Hepatocyte (in vitro differentiated cells): ENCODE measurements at regions not wholly inside any gene's neighbourhood (a gene's known extent, or its start where the extent isn't known, plus 50 kb on each side); places are given as distances from the start of the nearest gene placed in this dataset.

Experiments used
- EZH2 ChIP-seq: fragments of 200-600 bp; sonication (generic); IDR thresholded peaks from 2 replicates; pipeline ENCODE4 v1.6.1; 2016; ENCODE audit warnings: antibody characterized with exemption, mild to moderate bottlenecking, borderline replicate concordance
- EZH2phosphoT487 ChIP-seq: fragments of 200-600 bp; sonication (generic); IDR thresholded peaks from one replicate; pipeline ENCODE4 v1.6.1; 2018; ENCODE audit warnings: antibody characterized with exemption, mild to moderate bottlenecking, low read depth, moderate library complexity; ENCODE audit not compliant: unreplicated experiment, severe bottlenecking
- TF ChIP-seq, protein P1 (sequence below): fragments of 200-600 bp; sonication (generic); IDR thresholded peaks from 2 replicates; pipeline ENCODE4 v1.5.1; 2016; ENCODE audit warnings: antibody characterized with exemption, mild to moderate bottlenecking; ENCODE audit not compliant: poor library complexity

DNA sequence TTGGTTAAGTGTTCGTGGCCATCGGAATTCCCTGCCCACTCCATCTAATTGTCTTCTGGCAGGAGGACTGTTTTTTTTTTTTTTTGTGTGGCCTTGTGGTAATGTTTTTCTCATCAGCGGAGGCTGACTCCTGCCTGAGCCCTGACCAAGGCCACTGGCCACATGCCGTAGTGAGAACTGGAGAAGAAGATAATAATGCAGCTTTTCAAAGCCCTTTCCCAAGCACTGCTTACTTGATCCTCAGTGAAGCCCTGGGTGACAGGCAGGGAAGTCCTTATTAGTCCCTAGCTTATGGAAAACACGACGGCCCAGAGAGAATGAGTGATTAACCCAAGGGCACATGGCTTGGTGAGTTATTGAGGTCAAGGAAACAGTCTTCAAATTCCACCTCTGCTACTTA, 71.2 kb downstream of the ADM start:
- TF ChIP-seq, protein P1, sequence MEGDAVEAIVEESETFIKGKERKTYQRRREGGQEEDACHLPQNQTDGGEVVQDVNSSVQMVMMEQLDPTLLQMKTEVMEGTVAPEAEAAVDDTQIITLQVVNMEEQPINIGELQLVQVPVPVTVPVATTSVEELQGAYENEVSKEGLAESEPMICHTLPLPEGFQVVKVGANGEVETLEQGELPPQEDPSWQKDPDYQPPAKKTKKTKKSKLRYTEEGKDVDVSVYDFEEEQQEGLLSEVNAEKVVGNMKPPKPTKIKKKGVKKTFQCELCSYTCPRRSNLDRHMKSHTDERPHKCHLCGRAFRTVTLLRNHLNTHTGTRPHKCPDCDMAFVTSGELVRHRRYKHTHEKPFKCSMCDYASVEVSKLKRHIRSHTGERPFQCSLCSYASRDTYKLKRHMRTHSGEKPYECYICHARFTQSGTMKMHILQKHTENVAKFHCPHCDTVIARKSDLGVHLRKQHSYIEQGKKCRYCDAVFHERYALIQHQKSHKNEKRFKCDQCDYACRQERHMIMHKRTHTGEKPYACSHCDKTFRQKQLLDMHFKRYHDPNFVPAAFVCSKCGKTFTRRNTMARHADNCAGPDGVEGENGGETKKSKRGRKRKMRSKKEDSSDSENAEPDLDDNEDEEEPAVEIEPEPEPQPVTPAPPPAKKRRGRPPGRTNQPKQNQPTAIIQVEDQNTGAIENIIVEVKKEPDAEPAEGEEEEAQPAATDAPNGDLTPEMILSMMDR, result no peak
- TF ChIP-seq EZH2phosphoT487 (no peak), EZH2 (no peak)
